Liver (tissue), 8 donors: ENCODE measurements at regions not wholly inside any gene's neighbourhood (a gene's known extent, or its start where the extent isn't known, plus 50 kb on each side); places are given as distances from the start of the nearest gene placed in this dataset.

Experiments
- DNase-seq: peaks from one replicate; pipeline ENCODE4 v3.0.0-alpha.2; 2017; ENCODE audit warnings: low spot score
- H3K27ac ChIP-seq, 2 donors: one replicate each; pipeline ENCODE4 v1.7.0; 2013; ENCODE audit warnings: inconsistent platforms in 2 of 2, low read length in 2 of 2, control low read depth in 1 of 2, low read depth in 1 of 2, mild to moderate bottlenecking in 1 of 2
- H3K27me3 ChIP-seq, 4 donors: one replicate each; pipeline versions ENCODE4 v1.6.1 to v1.7.0; 2013; ENCODE audit warnings: low read length in 3 of 4, inconsistent platforms in 1 of 4, mild to moderate bottlenecking in 1 of 4, moderate library complexity in 1 of 4; ENCODE audit not compliant: control insufficient read depth in 4 of 4, insufficient read depth in 4 of 4
- H3K36me3 ChIP-seq, 4 donors: one replicate each; pipeline versions ENCODE4 v1.6.1 to v1.7.0; 2013; ENCODE audit warnings: low read length in 3 of 4, mild to moderate bottlenecking in 3 of 4, low read depth in 1 of 4, moderate library complexity in 1 of 4; ENCODE audit not compliant: control insufficient read depth in 4 of 4, insufficient read depth in 3 of 4
- H3K4me1 ChIP-seq, 4 donors: one replicate each; pipeline versions ENCODE4 v1.6.1 to v1.7.0; 2013; ENCODE audit warnings: low read length in 3 of 4, mild to moderate bottlenecking in 3 of 4, moderate library complexity in 1 of 4; ENCODE audit not compliant: control insufficient read depth in 4 of 4, insufficient read depth in 4 of 4
- H3K4me3 ChIP-seq, 3 donors: one replicate each; pipeline versions ENCODE4 v1.6.1 to v1.7.0; 2013; ENCODE audit warnings: low read length in 3 of 3, control low read depth in 1 of 3, low read depth in 1 of 3, mild to moderate bottlenecking in 1 of 3
- H3K9ac ChIP-seq, 2 donors: one replicate each; pipeline ENCODE4 v1.7.0; 2013; ENCODE audit warnings: low read length in 2 of 2, mild to moderate bottlenecking in 2 of 2, moderate library complexity in 2 of 2, control low read depth in 1 of 2, low read depth in 1 of 2
- H3K9me3 ChIP-seq, 4 donors: one replicate each; pipeline versions ENCODE4 v1.6.1 to v1.7.0; 2013; ENCODE audit warnings: low read length in 3 of 4; ENCODE audit not compliant: control insufficient read depth in 4 of 4
- EGR1 ChIP-seq, 2 donors: IDR thresholded peaks; 2 replicates each; pipeline ENCODE4 v1.6.1; 2016 to 2018; ENCODE audit warnings: antibody characterized with exemption in 2 of 2, low read depth in 2 of 2
- FOXA1 ChIP-seq: IDR thresholded peaks from 2 replicates; pipeline ENCODE4 v1.6.1; 2016; ENCODE audit warnings: antibody characterized with exemption
- FOXA2 ChIP-seq: IDR thresholded peaks from 2 replicates; pipeline ENCODE4 v1.6.1; 2016; ENCODE audit warnings: antibody characterized with exemption
- HNF4A ChIP-seq, 2 donors: conservative IDR thresholded peaks; 2 replicates each; pipeline ENCODE4 v1.6.1; 2016; ENCODE audit warnings: antibody characterized with exemption in 2 of 2, mild to moderate bottlenecking in 2 of 2
- HNF4G ChIP-seq: IDR thresholded peaks from 2 replicates; pipeline ENCODE4 v1.6.1; 2016; ENCODE audit warnings: antibody characterized with exemption
- JUND ChIP-seq, 2 donors: IDR thresholded peaks; 2 replicates each; pipeline ENCODE4 v1.6.1; 2016; ENCODE audit warnings: antibody characterized with exemption in 2 of 2
- RAD21 ChIP-seq, 2 donors: IDR thresholded peaks; 2 replicates each; pipeline ENCODE4 v1.6.1; 2016; ENCODE audit warnings: antibody characterized with exemption in 2 of 2, mild to moderate bottlenecking in 2 of 2
- RXRA ChIP-seq, 2 donors: IDR thresholded peaks; 2 replicates each; pipeline ENCODE4 v1.6.1; 2017 to 2018; ENCODE audit warnings: antibody characterized with exemption in 2 of 2, mild to moderate bottlenecking in 1 of 2
- SP1 ChIP-seq: IDR thresholded peaks from 2 replicates; pipeline ENCODE4 v1.6.1; 2018; ENCODE audit warnings: antibody characterized with exemption, mild to moderate bottlenecking
- TAF1 ChIP-seq: conservative IDR thresholded peaks from 2 replicates; pipeline ENCODE4 v1.6.1; 2016; ENCODE audit warnings: antibody characterized with exemption, mild to moderate bottlenecking
- YY1 ChIP-seq: IDR thresholded peaks from 2 replicates; pipeline ENCODE4 v1.6.1; 2016; ENCODE audit warnings: antibody characterized with exemption, mild to moderate bottlenecking
- WGBS: extraction: QIAGEN DNeasy Blood & Tissue Kit; methylation state at CpG from one replicate; pipeline ENCODE4 v1.1.7; 2013; 5-methylcytosine and 5-hydroxymethylcytosine counted together
- TF ChIP-seq, protein P1 (sequence below): IDR thresholded peaks from 2 replicates; pipeline ENCODE4 v1.6.1; 2016; ENCODE audit warnings: antibody characterized with exemption, mild to moderate bottlenecking
- TF ChIP-seq, protein P2 (sequence below): fragments of 150-350 bp; IDR thresholded peaks from 2 replicates; pipeline ENCODE4 v1.5.1; 2017; ENCODE audit warnings: improper control_type of control experiment, low read depth, low read length; ENCODE audit not compliant: missing input control
- TF ChIP-seq, protein P3 (sequence below): IDR thresholded peaks from 2 replicates; pipeline ENCODE4 v1.6.1; 2016; ENCODE audit warnings: antibody characterized with exemption
- TF ChIP-seq, protein P4 (sequence below): IDR thresholded peaks from 2 replicates; pipeline ENCODE4 v1.6.1; 2016; ENCODE audit warnings: antibody characterized with exemption
- donor health status: healthy.
- donor health status: healthy.
- donor health status: healthy.
- donor health status: healthy.
- donor health status: healthy.

DNA sequence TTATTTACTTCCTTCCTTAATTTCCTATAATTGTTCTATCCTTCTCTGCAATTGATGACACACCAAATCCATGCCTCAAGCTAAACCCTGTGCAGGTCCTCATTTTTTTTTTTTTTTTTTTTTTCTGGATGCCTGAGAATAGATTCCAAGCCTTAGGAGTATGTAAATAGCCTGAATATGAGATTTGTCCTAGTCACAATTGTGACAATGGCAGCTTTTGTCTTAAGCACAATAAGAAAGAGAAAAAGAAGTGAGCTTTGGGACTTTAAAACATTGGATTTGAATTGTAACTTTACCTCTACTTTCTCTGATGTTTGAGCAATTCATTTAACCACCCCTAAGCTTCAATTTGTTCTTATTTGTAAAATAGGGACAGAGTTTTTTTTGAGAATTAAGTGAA is 280.5 kb downstream of the TUSC1 start:
- DNase-seq, result no peak
- H3K9me3 ChIP-seq, result no peaks in the 10 kb centered on the region
- no peaks in the 10 kb centered on the region for H3K36me3 ChIP-seq
- no peak overlapping the region for H3K27ac ChIP-seq
- H3K4me3 ChIP-seq, result no peak overlapping the region
- TF ChIP-seq, protein P1, sequence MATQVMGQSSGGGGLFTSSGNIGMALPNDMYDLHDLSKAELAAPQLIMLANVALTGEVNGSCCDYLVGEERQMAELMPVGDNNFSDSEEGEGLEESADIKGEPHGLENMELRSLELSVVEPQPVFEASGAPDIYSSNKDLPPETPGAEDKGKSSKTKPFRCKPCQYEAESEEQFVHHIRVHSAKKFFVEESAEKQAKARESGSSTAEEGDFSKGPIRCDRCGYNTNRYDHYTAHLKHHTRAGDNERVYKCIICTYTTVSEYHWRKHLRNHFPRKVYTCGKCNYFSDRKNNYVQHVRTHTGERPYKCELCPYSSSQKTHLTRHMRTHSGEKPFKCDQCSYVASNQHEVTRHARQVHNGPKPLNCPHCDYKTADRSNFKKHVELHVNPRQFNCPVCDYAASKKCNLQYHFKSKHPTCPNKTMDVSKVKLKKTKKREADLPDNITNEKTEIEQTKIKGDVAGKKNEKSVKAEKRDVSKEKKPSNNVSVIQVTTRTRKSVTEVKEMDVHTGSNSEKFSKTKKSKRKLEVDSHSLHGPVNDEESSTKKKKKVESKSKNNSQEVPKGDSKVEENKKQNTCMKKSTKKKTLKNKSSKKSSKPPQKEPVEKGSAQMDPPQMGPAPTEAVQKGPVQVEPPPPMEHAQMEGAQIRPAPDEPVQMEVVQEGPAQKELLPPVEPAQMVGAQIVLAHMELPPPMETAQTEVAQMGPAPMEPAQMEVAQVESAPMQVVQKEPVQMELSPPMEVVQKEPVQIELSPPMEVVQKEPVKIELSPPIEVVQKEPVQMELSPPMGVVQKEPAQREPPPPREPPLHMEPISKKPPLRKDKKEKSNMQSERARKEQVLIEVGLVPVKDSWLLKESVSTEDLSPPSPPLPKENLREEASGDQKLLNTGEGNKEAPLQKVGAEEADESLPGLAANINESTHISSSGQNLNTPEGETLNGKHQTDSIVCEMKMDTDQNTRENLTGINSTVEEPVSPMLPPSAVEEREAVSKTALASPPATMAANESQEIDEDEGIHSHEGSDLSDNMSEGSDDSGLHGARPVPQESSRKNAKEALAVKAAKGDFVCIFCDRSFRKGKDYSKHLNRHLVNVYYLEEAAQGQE, result no peak
- TF ChIP-seq HNF4A (conservative IDR thresholded peaks at IDR 0.05) (no peak), EGR1 (IDR thresholded peaks at IDR 0.05; ENCODE audit: low read depth in 2 of 2) (no peak)
- no peaks in the 10 kb centered on the region for H3K27me3 ChIP-seq
- H3K9ac ChIP-seq, result no peak overlapping the region
- H3K4me1 ChIP-seq, result no peaks in the 10 kb centered on the region

DNA sequence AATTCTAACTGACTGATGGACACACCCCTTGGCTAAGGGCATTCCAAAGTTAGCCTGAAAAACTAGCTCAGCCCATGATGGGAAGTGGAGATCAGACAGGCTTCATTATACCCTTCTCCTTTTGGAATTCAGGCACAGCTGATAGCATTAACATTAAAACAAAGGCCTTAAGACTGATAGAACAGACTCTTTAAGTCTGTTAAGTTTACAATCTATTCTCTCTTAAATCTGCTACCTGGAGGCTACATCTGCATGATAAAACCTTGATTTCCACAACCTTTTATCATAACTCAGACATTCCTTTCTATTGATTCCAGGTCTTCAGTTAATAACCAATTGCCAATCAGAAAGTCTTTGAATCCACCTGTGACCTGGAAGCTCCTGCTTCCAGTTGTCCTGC is 281.4 kb downstream of the TUSC1 start:
- no peak overlapping the region for H3K9ac ChIP-seq
- no peaks in the 10 kb centered on the region for H3K9me3 ChIP-seq
- no peaks in the 10 kb centered on the region for H3K36me3 ChIP-seq
- no peak for DNase-seq
- no peak overlapping the region for H3K4me3 ChIP-seq
- no peak overlapping the region for H3K27ac ChIP-seq
- TF ChIP-seq RXRA (IDR thresholded peaks at IDR 0.05), result no peak
- no peaks in the 10 kb centered on the region for H3K4me1 ChIP-seq
- no peaks in the 10 kb centered on the region for H3K27me3 ChIP-seq

DNA sequence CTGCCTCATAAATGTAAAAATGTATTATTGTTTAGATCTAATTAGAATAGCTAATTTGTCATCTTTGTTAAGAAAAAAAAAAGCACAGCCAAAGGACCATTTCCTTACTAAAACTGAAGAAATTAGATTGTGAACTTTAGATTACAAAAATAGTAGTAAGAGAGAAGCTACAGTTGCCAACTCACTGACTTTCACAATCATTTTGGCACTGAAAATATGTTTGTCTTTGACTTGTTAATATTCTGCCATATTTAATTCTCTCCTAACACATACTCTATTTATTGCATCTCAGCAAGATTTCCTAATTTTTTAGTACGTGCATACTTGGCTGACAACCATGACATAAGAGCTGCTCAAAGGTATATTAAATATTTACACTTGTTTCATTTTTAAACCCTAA is 297.1 kb downstream of the TUSC1 start:
- H3K4me1 ChIP-seq, result no peaks in the 10 kb centered on the region
- no peaks in the 10 kb centered on the region for H3K36me3 ChIP-seq
- no peak for TF ChIP-seq FOXA1
- TF ChIP-seq, protein P2, sequence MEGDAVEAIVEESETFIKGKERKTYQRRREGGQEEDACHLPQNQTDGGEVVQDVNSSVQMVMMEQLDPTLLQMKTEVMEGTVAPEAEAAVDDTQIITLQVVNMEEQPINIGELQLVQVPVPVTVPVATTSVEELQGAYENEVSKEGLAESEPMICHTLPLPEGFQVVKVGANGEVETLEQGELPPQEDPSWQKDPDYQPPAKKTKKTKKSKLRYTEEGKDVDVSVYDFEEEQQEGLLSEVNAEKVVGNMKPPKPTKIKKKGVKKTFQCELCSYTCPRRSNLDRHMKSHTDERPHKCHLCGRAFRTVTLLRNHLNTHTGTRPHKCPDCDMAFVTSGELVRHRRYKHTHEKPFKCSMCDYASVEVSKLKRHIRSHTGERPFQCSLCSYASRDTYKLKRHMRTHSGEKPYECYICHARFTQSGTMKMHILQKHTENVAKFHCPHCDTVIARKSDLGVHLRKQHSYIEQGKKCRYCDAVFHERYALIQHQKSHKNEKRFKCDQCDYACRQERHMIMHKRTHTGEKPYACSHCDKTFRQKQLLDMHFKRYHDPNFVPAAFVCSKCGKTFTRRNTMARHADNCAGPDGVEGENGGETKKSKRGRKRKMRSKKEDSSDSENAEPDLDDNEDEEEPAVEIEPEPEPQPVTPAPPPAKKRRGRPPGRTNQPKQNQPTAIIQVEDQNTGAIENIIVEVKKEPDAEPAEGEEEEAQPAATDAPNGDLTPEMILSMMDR, result no peak
- TF ChIP-seq, protein P1, result no peak
- no peak for TF ChIP-seq JUND (IDR thresholded peaks at IDR 0.05)
- TF ChIP-seq RXRA (IDR thresholded peaks at IDR 0.05), result no peak
- TF ChIP-seq, protein P3, sequence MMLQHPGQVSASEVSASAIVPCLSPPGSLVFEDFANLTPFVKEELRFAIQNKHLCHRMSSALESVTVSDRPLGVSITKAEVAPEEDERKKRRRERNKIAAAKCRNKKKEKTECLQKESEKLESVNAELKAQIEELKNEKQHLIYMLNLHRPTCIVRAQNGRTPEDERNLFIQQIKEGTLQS, result no peak
- no peak for TF ChIP-seq HNF4G
- TF ChIP-seq YY1, result no peak
- TF ChIP-seq TAF1, result no peak
- TF ChIP-seq EGR1 (IDR thresholded peaks at IDR 0.05; ENCODE audit: low read depth in 2 of 2), result no peak
- no peak for TF ChIP-seq FOXA2
- TF ChIP-seq HNF4A (conservative IDR thresholded peaks at IDR 0.05), result no peak
- TF ChIP-seq, protein P4, sequence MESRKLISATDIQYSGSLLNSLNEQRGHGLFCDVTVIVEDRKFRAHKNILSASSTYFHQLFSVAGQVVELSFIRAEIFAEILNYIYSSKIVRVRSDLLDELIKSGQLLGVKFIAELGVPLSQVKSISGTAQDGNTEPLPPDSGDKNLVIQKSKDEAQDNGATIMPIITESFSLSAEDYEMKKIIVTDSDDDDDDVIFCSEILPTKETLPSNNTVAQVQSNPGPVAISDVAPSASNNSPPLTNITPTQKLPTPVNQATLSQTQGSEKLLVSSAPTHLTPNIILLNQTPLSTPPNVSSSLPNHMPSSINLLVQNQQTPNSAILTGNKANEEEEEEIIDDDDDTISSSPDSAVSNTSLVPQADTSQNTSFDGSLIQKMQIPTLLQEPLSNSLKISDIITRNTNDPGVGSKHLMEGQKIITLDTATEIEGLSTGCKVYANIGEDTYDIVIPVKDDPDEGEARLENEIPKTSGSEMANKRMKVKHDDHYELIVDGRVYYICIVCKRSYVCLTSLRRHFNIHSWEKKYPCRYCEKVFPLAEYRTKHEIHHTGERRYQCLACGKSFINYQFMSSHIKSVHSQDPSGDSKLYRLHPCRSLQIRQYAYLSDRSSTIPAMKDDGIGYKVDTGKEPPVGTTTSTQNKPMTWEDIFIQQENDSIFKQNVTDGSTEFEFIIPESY, result no peak
- no peak for TF ChIP-seq SP1
- no peak for TF ChIP-seq RAD21 (IDR thresholded peaks at IDR 0.05)
- DNase-seq, result no peak
- WGBS, result 58% methylated on average over 1 of the region's 1 CpG
- peaks cover 0 to 3% (median 0%) of the 10 kb centered on the region in 4 donors for H3K9me3 ChIP-seq
- no peak overlapping the region for H3K4me3 ChIP-seq
- H3K27ac ChIP-seq, result no peak overlapping the region
- H3K9ac ChIP-seq, result no peak overlapping the region
- peaks cover 0 to 2% (median 0%) of the 10 kb centered on the region in 4 donors for H3K27me3 ChIP-seq
